NCI-H128 (cell line): ENCODE measurements at regions not wholly inside any gene's neighbourhood (a gene's known extent, or its start where the extent isn't known, plus 50 kb on each side); places are given as distances from the start of the nearest gene placed in this dataset.

Source experiments
- DNase-seq: peaks from one replicate; lab custom pipeline; 2025; ENCODE audit not compliant: unreplicated experiment; lab: John Stamatoyannopoulos, UW

- no peak for DNase-seq
These were observed 280.9 kb downstream of the CDH26 start for GRCh38 chr20:60238992-60239660.

- no peak for DNase-seq
These were observed 281.7 kb downstream of the CDH26 start for GRCh38 chr20:60239956-60240355.

GRCh38 chr20:60240415-60240814 is 282.2 kb downstream of the CDH26 start:
- no peak for DNase-seq

- no peak for DNase-seq
These were observed 282.8 kb downstream of the CDH26 start for GRCh38 chr20:60240986-60241385.

- DNase-seq: no peak
These were observed 284.7 kb downstream of the CDH26 start for GRCh38 chr20:60242836-60243505.

- no peak for DNase-seq
These were observed 286.3 kb downstream of the CDH26 start for GRCh38 chr20:60244373-60245146.

- DNase-seq: no peak
These were observed 288.5 kb downstream of the CDH26 start for GRCh38 chr20:60246751-60247150.

- DNase-seq: no peak
These were observed 291.2 kb downstream of the CDH26 start for GRCh38 chr20:60249436-60249835.

GRCh38 chr20:60250251-60250650 is 292.0 kb downstream of the CDH26 start:
- DNase-seq: no peak

- DNase-seq: no peak
These were observed 294.6 kb downstream of the CDH26 start for GRCh38 chr20:60252866-60253265.

GRCh38 chr20:60253471-60253870 is 295.2 kb downstream of the CDH26 start:
- DNase-seq: no peak

GRCh38 chr20:60254901-60255411 is 296.7 kb downstream of the CDH26 start:
- DNase-seq: no peak

GRCh38 chr20:60255415-60255814 is 297.2 kb downstream of the CDH26 start:
- DNase-seq: peak; percentile 3

- no peak for DNase-seq
These were observed 297.6 kb downstream of the CDH26 start for GRCh38 chr20:60255866-60256265.

- DNase-seq: no peak
These were observed 298.6 kb downstream of the CDH26 start for GRCh38 chr20:60256811-60257210.

GRCh38 chr20:60257671-60258070 is 299.4 kb downstream of the CDH26 start:
- DNase-seq: no peak

GRCh38 chr20:60258255-60258863 is 300.1 kb downstream of the CDH26 start:
- no peak for DNase-seq

- DNase-seq: no peak
These were observed 303.1 kb downstream of the CDH26 start for GRCh38 chr20:60261333-60261732.

- DNase-seq: no peak
These were observed 304.9 kb downstream of the CDH26 start for GRCh38 chr20:60262967-60263603.

GRCh38 chr20:60263725-60264709 is 305.8 kb downstream of the CDH26 start:
- no peak for DNase-seq
